ENCODE measurements at regions not wholly inside any gene's neighbourhood (a gene's known extent, or its start where the extent isn't known, plus 50 kb on each side); places are given as distances from the start of the nearest gene placed in this dataset.
"Not testable (repeated sequence)": the region's sequence is repeated elsewhere in the genome, so short reads cannot be mapped to it uniquely, and the experiment has no call there.

- Histone ChIP-seq H3K27ac (no peak overlapping the region), H3K4me1 (replicated peaks in 1 of 2) (peaks cover 0 to 2% of the 10 kb centered on the region in 2 donors), H3K4me3 (no peak overlapping the region)
- WGBS, 10 experiments: 27 to 100% (median 64%) methylated on average over 1 to 3 of the region's 4 CpGs; no CpG with 5 or more reads in 4 of the 10 experiments
- no peak for ATAC-seq (replicated peaks in 6 of 8)
- in situ Hi-C loops (cut with MboI; ENCODE audit: low pct_unique_long_range_greater_than_20kb in 2 of 9, low sequenced_read_pairs in 9 of 9, unreplicated experiment in 9 of 9): no loop called here
These were observed 95.1 kb upstream of the GRAMD1B start for GRCh38 chr11:123334925-123335324.

- WGBS, 10 experiments: 14 to 100% (median 86%) methylated on average over 1 of the region's 1 CpG; no CpG with 5 or more reads in 3 of the 10 experiments
- H3K4me3 ChIP-seq; H3K4me1 ChIP-seq (replicated peaks in 1 of 2); H3K27ac ChIP-seq; in situ Hi-C loops (cut with MboI; ENCODE audit: low pct_unique_long_range_greater_than_20kb in 2 of 9, low sequenced_read_pairs in 9 of 9, unreplicated experiment in 9 of 9); ATAC-seq (replicated peaks in 6 of 8): not testable (repeated sequence)
These were observed 97.5 kb upstream of the GRAMD1B start for GRCh38 chr11:123332577-123332976.

GRCh38 chr11:123330948-123331347 lies 99.1 kb upstream of the GRAMD1B start:
- 40 to 93% (median 77%) methylated on average over 1 to 2 of the region's 2 CpGs; no CpG with 5 or more reads in 3 of the 10 experiments for WGBS, 10 experiments
- no peak for ATAC-seq (replicated peaks in 6 of 8)
- Histone ChIP-seq H3K27ac (no peak overlapping the region), H3K4me3 (no peak overlapping the region), H3K4me1 (replicated peaks in 1 of 2) (peaks cover 0 to 2% of the 10 kb centered on the region in 2 donors)
- in situ Hi-C loops (cut with MboI; ENCODE audit: low pct_unique_long_range_greater_than_20kb in 2 of 9, low sequenced_read_pairs in 9 of 9, unreplicated experiment in 9 of 9): no loop called here

- Histone ChIP-seq H3K4me1 (replicated peaks in 1 of 2) (peaks cover 0 to 2% of the 10 kb centered on the region in 2 donors), H3K4me3 (no peak overlapping the region), H3K27ac (no peak overlapping the region)
- WGBS, 10 experiments: 0 to 100% (median 68%) methylated on average over 1 to 2 of the region's 2 CpGs
- in situ Hi-C loops (cut with MboI; ENCODE audit: low pct_unique_long_range_greater_than_20kb in 2 of 9, low sequenced_read_pairs in 9 of 9, unreplicated experiment in 9 of 9): no loop called here
- ATAC-seq (replicated peaks in 6 of 8): no peak
These were observed 99.6 kb upstream of the GRAMD1B start for GRCh38 chr11:123330471-123330870.

- in situ Hi-C loops (cut with MboI; ENCODE audit: low pct_unique_long_range_greater_than_20kb in 2 of 9, low sequenced_read_pairs in 9 of 9, unreplicated experiment in 9 of 9): no loop called here
- no peak for ATAC-seq (replicated peaks in 6 of 8)
- no peak overlapping the region for H3K27ac ChIP-seq
- 50 to 100% (median 69%) methylated on average over 1 to 4 of the region's 4 CpGs; no CpG with 5 or more reads in 2 of the 10 experiments for WGBS, 10 experiments
- H3K4me1 ChIP-seq (replicated peaks in 1 of 2): peaks cover 2 to 3% of the 10 kb centered on the region in 2 donors
- no peak overlapping the region for H3K4me3 ChIP-seq
These were observed 100.0 kb upstream of the GRAMD1B start for GRCh38 chr11:123330071-123330470.

- Histone ChIP-seq H3K4me3 (no peak overlapping the region), H3K27ac (no peak overlapping the region), H3K4me1 (replicated peaks in 1 of 2) (peaks cover 2 to 3% of the 10 kb centered on the region in 2 donors)
- ATAC-seq (replicated peaks in 6 of 8): peak in 1 of 8 experiments; percentile 88
- in situ Hi-C loops (cut with MboI; ENCODE audit: low pct_unique_long_range_greater_than_20kb in 2 of 9, low sequenced_read_pairs in 9 of 9, unreplicated experiment in 9 of 9): no loop called here
- 14 to 96% (median 81%) methylated on average over 1 to 5 of the region's 5 CpGs; no CpG with 5 or more reads in 1 of the 10 experiments for WGBS, 10 experiments
These were observed 101.7 kb upstream of the GRAMD1B start for GRCh38 chr11:123328281-123328867.

- 0 to 100% (median 85%) methylated on average over 1 to 3 of the region's 3 CpGs; no CpG with 5 or more reads in 1 of the 10 experiments for WGBS, 10 experiments
- peak in 1 of 8 experiments; percentile 32 for ATAC-seq (replicated peaks in 6 of 8)
- Histone ChIP-seq H3K4me3 (no peak overlapping the region), H3K27ac (no peak overlapping the region), H3K4me1 (replicated peaks in 1 of 2) (peaks cover 3 to 10% of the 10 kb centered on the region in 2 donors)
- in situ Hi-C loops (cut with MboI; ENCODE audit: low pct_unique_long_range_greater_than_20kb in 2 of 9, low sequenced_read_pairs in 9 of 9, unreplicated experiment in 9 of 9): no loop called here
These were observed 104.5 kb upstream of the GRAMD1B start for GRCh38 chr11:123325533-123325932.

- no peak overlapping the region for H3K4me3 ChIP-seq
- in situ Hi-C loops (cut with MboI; ENCODE audit: low pct_unique_long_range_greater_than_20kb in 2 of 9, low sequenced_read_pairs in 9 of 9, unreplicated experiment in 9 of 9): loop anchor here in 2 of 9 experiments (25.0 kb wide), 1 partner anchor 164 kb away; no protein-coding TSS in a partner anchor
- H3K27ac ChIP-seq: no peak overlapping the region
- ATAC-seq (replicated peaks in 6 of 8): no peak
- peaks cover 3 to 10% of the 10 kb centered on the region in 2 donors for H3K4me1 ChIP-seq (replicated peaks in 1 of 2)
- WGBS, 10 experiments: 0 to 84% (median 69%) methylated on average over 1 to 3 of the region's 3 CpGs; no CpG with 5 or more reads in 3 of the 10 experiments
These were observed 106.5 kb upstream of the GRAMD1B start for GRCh38 chr11:123323568-123323967.

- Histone ChIP-seq H3K27ac (no peak overlapping the region), H3K4me3 (no peak overlapping the region), H3K4me1 (replicated peaks in 1 of 2) (peaks cover 3 to 10% of the 10 kb centered on the region in 2 donors)
- in situ Hi-C loops (cut with MboI; ENCODE audit: low pct_unique_long_range_greater_than_20kb in 2 of 9, low sequenced_read_pairs in 9 of 9, unreplicated experiment in 9 of 9): loop anchor here in 2 of 9 experiments (25.0 kb wide), 1 partner anchor 166 kb away; no protein-coding TSS in a partner anchor
- 5 to 60% (median 41%) methylated on average over 1 to 2 of the region's 3 CpGs; no CpG with 5 or more reads in 5 of the 10 experiments for WGBS, 10 experiments
- ATAC-seq (replicated peaks in 6 of 8): no peak
These were observed 108.4 kb upstream of the GRAMD1B start for GRCh38 chr11:123321636-123322035.

GRCh38 chr11:123318623-123319022 lies 111.4 kb upstream of the GRAMD1B start:
- no peak for ATAC-seq (replicated peaks in 6 of 8)
- WGBS, 10 experiments: 42 to 100% (median 63%) methylated on average over 1 to 2 of the region's 2 CpGs; no CpG with 5 or more reads in 6 of the 10 experiments

GRCh38 chr11:123318132-123318531 lies 111.9 kb upstream of the GRAMD1B start:
- ATAC-seq (replicated peaks in 6 of 8); H3K27ac ChIP-seq; H3K4me3 ChIP-seq: not testable (repeated sequence)
- H3K4me1 ChIP-seq (replicated peaks in 1 of 2): peaks cover under 1 to 15% of the 10 kb centered on the region in 2 donors
- in situ Hi-C loops (cut with MboI; ENCODE audit: low pct_unique_long_range_greater_than_20kb in 2 of 9, low sequenced_read_pairs in 9 of 9, unreplicated experiment in 9 of 9): loop anchor here in 2 of 9 experiments (25.0 kb wide), 1 partner anchor 169 kb away; no protein-coding TSS in a partner anchor

More at GRCh38 chr11:123318623-123319022, 111.4 kb upstream of the GRAMD1B start:
- no peak overlapping the region for H3K4me3 ChIP-seq
- H3K27ac ChIP-seq: no peak overlapping the region
- in situ Hi-C loops (cut with MboI; ENCODE audit: low pct_unique_long_range_greater_than_20kb in 2 of 9, low sequenced_read_pairs in 9 of 9, unreplicated experiment in 9 of 9): loop anchor here in 2 of 9 experiments (25.0 kb wide), 1 partner anchor 169 kb away; no protein-coding TSS in a partner anchor
- peaks cover 0 to 10% of the 10 kb centered on the region in 2 donors for H3K4me1 ChIP-seq (replicated peaks in 1 of 2)

- 62 to 100% (median 89%) methylated on average over 1 to 6 of the region's 6 CpGs for WGBS, 10 experiments
- Histone ChIP-seq H3K27ac (no peak overlapping the region), H3K4me3 (no peak overlapping the region), H3K4me1 (replicated peaks in 1 of 2) (peaks cover 3 to 10% of the 10 kb centered on the region in 2 donors)
- in situ Hi-C loops (cut with MboI; ENCODE audit: low pct_unique_long_range_greater_than_20kb in 2 of 9, low sequenced_read_pairs in 9 of 9, unreplicated experiment in 9 of 9): loop anchor here in 2 of 9 experiments (25.0 kb wide), 1 partner anchor 171 kb away; no protein-coding TSS in a partner anchor
- ATAC-seq (replicated peaks in 6 of 8): no peak
These were observed 114.1 kb upstream of the GRAMD1B start for GRCh38 chr11:123316003-123316402.

- in situ Hi-C loops (cut with MboI; ENCODE audit: low pct_unique_long_range_greater_than_20kb in 2 of 9, low sequenced_read_pairs in 9 of 9, unreplicated experiment in 9 of 9): loop anchor here in 2 of 9 experiments (25.0 kb wide), 1 partner anchor 172 kb away; no protein-coding TSS in a partner anchor
- no peak for ATAC-seq (replicated peaks in 6 of 8)
- 13 to 82% (median 40%) methylated on average over 1 to 8 of the region's 11 CpGs; no CpG with 5 or more reads in 7 of the 10 experiments for WGBS, 10 experiments
- Histone ChIP-seq H3K4me1 (replicated peaks in 1 of 2) (peaks cover 3 to 9% of the 10 kb centered on the region in 2 donors), H3K27ac (no peak overlapping the region), H3K4me3 (no peak overlapping the region)
These were observed 115.1 kb upstream of the GRAMD1B start for GRCh38 chr11:123314972-123315371.

Data from motor neuron (in vitro differentiated cells).